HFF-Myc (cell line): ENCODE measurements at regions not wholly inside any gene's neighbourhood (a gene's known extent, or its start where the extent isn't known, plus 50 kb on each side); places are given as distances from the start of the nearest gene placed in this dataset.

ENCODE experiments used
- DNase-seq: peaks from one replicate; pipeline ENCODE4 v3.0.0-alpha.2; 2011; ENCODE audit warnings: low read depth; ENCODE audit errors: extremely low read depth
- H3K4me3 ChIP-seq: replicated peaks from 2 replicates; pipeline ENCODE4 v1.5.1; 2011; ENCODE audit warnings: low read depth, mild to moderate bottlenecking, control low read depth, low read length
- CTCF ChIP-seq: IDR thresholded peaks from 2 replicates; pipeline ENCODE4 v1.5.1; 2012; ENCODE audit warnings: mild to moderate bottlenecking, low read depth, low read length, control low read depth; ENCODE audit errors: missing control alignments

GRCh38 chr1:187665483-187665882 is 836.7 kb downstream of the PLA2G4A start:
- no peak for TF ChIP-seq CTCF
- no peak for DNase-seq
- no peak overlapping the region for H3K4me3 ChIP-seq

GRCh38 chr1:187680823-187681222 is 852.1 kb downstream of the PLA2G4A start:
- TF ChIP-seq CTCF = no peak
- no peak for DNase-seq
- no peak overlapping the region for H3K4me3 ChIP-seq

- TF ChIP-seq CTCF = no peak
- no peak overlapping the region for H3K4me3 ChIP-seq
- DNase-seq = no peak
Measured at GRCh38 chr1:187682112-187682511, 853.4 kb downstream of the PLA2G4A start.

- TF ChIP-seq CTCF = no peak
- DNase-seq = no peak
- no peak overlapping the region for H3K4me3 ChIP-seq
Measured at GRCh38 chr1:187685333-187685732, 856.6 kb downstream of the PLA2G4A start.

GRCh38 chr1:187689129-187689528 is 860.4 kb downstream of the PLA2G4A start:
- TF ChIP-seq CTCF = no peak
- DNase-seq = no peak

GRCh38 chr1:187691439-187691838 is 862.7 kb downstream of the PLA2G4A start:
- DNase-seq = peak; percentile 54
- no peak for TF ChIP-seq CTCF
- no peak overlapping the region for H3K4me3 ChIP-seq

More at GRCh38 chr1:187689129-187689528, 860.4 kb downstream of the PLA2G4A start:
- H3K4me3 ChIP-seq = no peak overlapping the region

GRCh38 chr1:187692799-187693198 is 864.0 kb downstream of the PLA2G4A start:
- no peak overlapping the region for H3K4me3 ChIP-seq
- no peak for DNase-seq
- TF ChIP-seq CTCF = no peak
